ENCODE measurements at regions not wholly inside any gene's neighbourhood (a gene's known extent, or its start where the extent isn't known, plus 50 kb on each side); places are given as distances from the start of the nearest gene placed in this dataset.

GRCh38 chr10:112026438-112026837 is 157.1 kb downstream of the GPAM start (continued):
- TF ChIP-seq CTCF (IDR thresholded peaks at IDR 0.05): 0 out of 2 replicates have a peak, but pooled peaks have one; percentile 18

- ATAC-seq: no peak
- Mint-ChIP-seq H3K27me3 (ENCODE audit: low read depth) (no peaks in the 10 kb centered on the region), H3K4me1 (no peaks in the 10 kb centered on the region), H3K4me3 (no peak overlapping the region), H3K36me3 (peaks cover 13% of the 10 kb centered on the region), H3K9me3 (peaks cover 30% of the 10 kb centered on the region), H3K27ac (no peak overlapping the region)
- ChIA-PET CTCF (interaction anchor here (3.8 kb wide), 1 partner anchor 109 kb away, joined by 31 read pairs; no protein-coding TSS in a partner anchor), POLR2A (no interaction called here)
- DNase-seq (ENCODE audit: low spot score): no peak
- no peak for TF ChIP-seq ZBTB21 (CRISPR knock-in tag; IDR thresholded peaks at IDR 0.05; ENCODE audit: borderline replicate concordance)
- no peak for TF ChIP-seq CREM (CRISPR knock-in tag; IDR thresholded peaks at IDR 0.05)
- no peak for TF ChIP-seq NR2C2 (CRISPR knock-in tag; IDR thresholded peaks at IDR 0.05)
- TF ChIP-seq ESRRA (CRISPR knock-in tag; IDR thresholded peaks at IDR 0.05; ENCODE audit: borderline replicate concordance): no peak
- no peak for TF ChIP-seq CTCF (IDR thresholded peaks at IDR 0.05)
- TF ChIP-seq ZNF425 (CRISPR knock-in tag; conservative IDR thresholded peaks at IDR 0.05): no peak
- no peak for TF ChIP-seq SP1 (CRISPR knock-in tag; conservative IDR thresholded peaks at IDR 0.05)
- TF ChIP-seq ATF6 (CRISPR knock-in tag; IDR thresholded peaks at IDR 0.05): no peak
- TF ChIP-seq NR3C1 (CRISPR knock-in tag; conservative IDR thresholded peaks at IDR 0.05; ENCODE audit: low read depth): no peak
- no peak for TF ChIP-seq MYBL2 (CRISPR knock-in tag; IDR thresholded peaks at IDR 0.05)
Observed at GRCh38 chr10:112027731-112028280, 155.8 kb downstream of the GPAM start.

- H3K27ac Mint-ChIP-seq: no peak overlapping the region
- peaks cover 18% of the 10 kb centered on the region for H3K36me3 Mint-ChIP-seq
- DNase-seq (ENCODE audit: low spot score) (no peak), ATAC-seq (no peak)
- peaks cover 55% of the 10 kb centered on the region for H3K9me3 Mint-ChIP-seq
- H3K27me3 Mint-ChIP-seq (ENCODE audit: low read depth): no peaks in the 10 kb centered on the region
- ChIA-PET CTCF (no interaction called here), POLR2A (no interaction called here)
- no peak overlapping the region for H3K4me3 Mint-ChIP-seq
- no peaks in the 10 kb centered on the region for H3K4me1 Mint-ChIP-seq
- TF ChIP-seq ATF6 (CRISPR knock-in tag; IDR thresholded peaks at IDR 0.05) (no peak), MXD4 (CRISPR knock-in tag; IDR thresholded peaks at IDR 0.05; ENCODE audit: borderline replicate concordance) (no peak), GRHL2 (CRISPR knock-in tag; IDR thresholded peaks at IDR 0.05; ENCODE audit: insufficient replicate concordance, severe bottlenecking) (no peak), MLX (CRISPR knock-in tag; IDR thresholded peaks at IDR 0.05) (no peak), JUN (CRISPR knock-in tag; IDR thresholded peaks at IDR 0.05) (no peak), JAZF1 (CRISPR knock-in tag; IDR thresholded peaks at IDR 0.05) (no peak), FOXJ3 (CRISPR knock-in tag; IDR thresholded peaks at IDR 0.05; ENCODE audit: borderline replicate concordance) (no peak), CTCF (IDR thresholded peaks at IDR 0.05) (no peak), ERG (CRISPR knock-in tag; IDR thresholded peaks at IDR 0.05) (no peak)
Observed at GRCh38 chr10:112030431-112030830, 153.1 kb downstream of the GPAM start.

All from WTC11 (cell line).